Glomerular visceral epithelial cell (primary cell): ENCODE measurements at regions not wholly inside any gene's neighbourhood (a gene's known extent, or its start where the extent isn't known, plus 50 kb on each side); places are given as distances from the start of the nearest gene placed in this dataset.

Source experiments
- DNase-seq: peaks from one replicate; pipeline ENCODE4 v3.0.0-alpha.2; 2016; ENCODE audit errors: extremely low spot score

GRCh38 chr9:86764221-86764624, 183.1 kb downstream of the GAS1 start:
- DNase-seq, result no peak

- no peak for DNase-seq
Measured at GRCh38 chr9:86763791-86764190, 183.5 kb downstream of the GAS1 start.

DNA sequence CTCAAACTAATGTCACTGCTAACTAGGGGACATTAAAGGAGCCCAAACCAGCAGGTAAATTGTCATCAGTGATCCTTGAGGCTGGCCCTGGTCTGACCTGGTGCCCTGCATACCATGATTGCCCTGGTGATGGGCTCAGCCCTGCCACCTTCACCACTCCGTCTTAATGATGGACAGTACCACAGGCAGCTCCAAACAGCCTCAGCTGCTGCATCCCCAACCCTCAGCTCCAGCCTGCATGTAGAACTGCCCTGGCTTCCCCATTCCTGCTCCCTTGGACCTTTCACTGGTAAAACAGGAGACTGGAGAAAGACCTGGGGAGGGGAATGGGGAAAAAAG, 190.0 kb downstream of the GAS1 start:
- no peak for DNase-seq

- no peak for DNase-seq
Measured at GRCh38 chr9:86756576-86757381, 190.5 kb downstream of the GAS1 start.

- no peak for DNase-seq
Measured at GRCh38 chr9:86755561-86755941, 191.8 kb downstream of the GAS1 start.

- DNase-seq, result no peak
Measured at GRCh38 chr9:86754581-86755560, 192.4 kb downstream of the GAS1 start.

- DNase-seq, result no peak
Measured at GRCh38 chr9:86753836-86754235, 193.5 kb downstream of the GAS1 start.

DNA sequence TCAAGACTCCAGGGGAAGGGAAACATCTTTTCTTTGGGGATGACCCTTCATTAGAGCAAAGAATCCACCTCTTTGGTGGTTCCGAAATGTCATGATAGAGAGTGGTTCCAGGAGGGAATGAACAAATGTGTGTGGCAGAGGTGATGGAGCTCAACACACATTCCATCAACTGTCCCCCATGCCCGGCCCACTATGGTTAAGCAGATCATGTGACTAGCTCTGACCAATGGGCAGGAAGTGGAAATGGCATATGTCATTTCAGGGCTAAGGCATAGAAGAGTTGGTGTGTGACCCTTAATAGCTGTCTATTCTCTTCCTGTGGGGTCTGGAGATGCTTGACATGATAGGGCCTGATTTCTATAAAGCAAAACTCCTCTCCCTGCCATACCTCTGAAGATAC, 194.6 kb downstream of the GAS1 start:
- DNase-seq, result no peak

DNA sequence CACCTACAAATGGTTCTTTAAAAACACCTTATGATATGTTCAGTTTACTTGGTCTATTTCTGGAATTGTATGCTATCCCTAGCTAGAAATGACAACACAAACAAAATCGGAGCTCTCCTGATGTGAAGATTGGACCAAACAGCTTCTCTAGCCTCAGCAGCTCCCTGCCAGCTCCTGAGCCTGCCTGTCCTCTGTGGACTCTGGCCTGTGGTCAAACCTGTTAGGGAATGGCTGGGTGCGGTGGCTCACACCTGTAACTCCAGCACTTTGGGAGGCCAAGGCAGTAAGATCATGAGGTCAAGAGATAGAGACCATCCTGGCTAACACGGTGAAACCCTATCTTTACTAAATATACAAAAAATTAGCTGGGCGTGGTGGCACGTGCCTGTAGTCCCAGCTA, 195.3 kb downstream of the GAS1 start:
- no peak for DNase-seq

DNA sequence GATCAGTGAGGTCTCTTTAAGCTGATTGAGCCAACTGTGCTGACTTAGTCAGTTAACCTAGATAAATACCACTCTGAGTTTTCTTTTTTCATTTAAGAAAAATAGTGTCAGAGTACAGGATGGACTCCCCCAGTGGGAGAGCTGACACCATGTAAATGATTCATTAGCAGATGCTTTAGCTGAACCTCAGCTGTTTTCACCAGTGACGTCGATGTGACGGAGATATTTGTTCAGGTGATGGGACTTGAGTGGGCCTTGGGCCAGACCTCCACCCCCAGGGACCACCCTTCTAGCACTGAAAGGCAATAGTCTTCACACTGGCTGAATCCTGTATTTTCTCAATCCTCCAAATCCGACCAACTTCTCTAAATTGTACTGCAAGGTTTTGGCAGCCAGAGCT, 196.1 kb downstream of the GAS1 start:
- no peak for DNase-seq

GRCh38 chr9:86749894-86750255, 197.4 kb downstream of the GAS1 start:
- no peak for DNase-seq

GRCh38 chr9:86749161-86749893, 198.0 kb downstream of the GAS1 start:
- DNase-seq, result no peak

DNA sequence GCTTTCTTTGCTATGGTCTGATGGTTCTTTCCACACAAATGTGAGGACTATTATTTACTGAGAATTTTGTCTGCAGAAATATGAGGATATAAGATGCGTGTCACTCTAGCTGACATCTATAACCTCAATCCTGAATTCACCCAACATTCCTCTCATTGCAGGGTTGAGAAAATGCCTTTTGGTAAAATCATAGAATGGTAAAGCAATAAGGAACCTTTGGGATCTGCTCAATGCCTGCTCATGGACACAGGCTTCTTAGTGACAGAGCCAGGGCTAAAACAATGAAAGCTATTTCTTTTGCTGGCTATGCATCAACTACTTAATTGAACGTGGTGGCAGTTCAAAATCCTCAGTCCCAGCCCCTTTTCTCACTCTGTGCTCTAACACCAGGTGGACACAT, 199.6 kb downstream of the GAS1 start:
- DNase-seq, result no peak

DNA sequence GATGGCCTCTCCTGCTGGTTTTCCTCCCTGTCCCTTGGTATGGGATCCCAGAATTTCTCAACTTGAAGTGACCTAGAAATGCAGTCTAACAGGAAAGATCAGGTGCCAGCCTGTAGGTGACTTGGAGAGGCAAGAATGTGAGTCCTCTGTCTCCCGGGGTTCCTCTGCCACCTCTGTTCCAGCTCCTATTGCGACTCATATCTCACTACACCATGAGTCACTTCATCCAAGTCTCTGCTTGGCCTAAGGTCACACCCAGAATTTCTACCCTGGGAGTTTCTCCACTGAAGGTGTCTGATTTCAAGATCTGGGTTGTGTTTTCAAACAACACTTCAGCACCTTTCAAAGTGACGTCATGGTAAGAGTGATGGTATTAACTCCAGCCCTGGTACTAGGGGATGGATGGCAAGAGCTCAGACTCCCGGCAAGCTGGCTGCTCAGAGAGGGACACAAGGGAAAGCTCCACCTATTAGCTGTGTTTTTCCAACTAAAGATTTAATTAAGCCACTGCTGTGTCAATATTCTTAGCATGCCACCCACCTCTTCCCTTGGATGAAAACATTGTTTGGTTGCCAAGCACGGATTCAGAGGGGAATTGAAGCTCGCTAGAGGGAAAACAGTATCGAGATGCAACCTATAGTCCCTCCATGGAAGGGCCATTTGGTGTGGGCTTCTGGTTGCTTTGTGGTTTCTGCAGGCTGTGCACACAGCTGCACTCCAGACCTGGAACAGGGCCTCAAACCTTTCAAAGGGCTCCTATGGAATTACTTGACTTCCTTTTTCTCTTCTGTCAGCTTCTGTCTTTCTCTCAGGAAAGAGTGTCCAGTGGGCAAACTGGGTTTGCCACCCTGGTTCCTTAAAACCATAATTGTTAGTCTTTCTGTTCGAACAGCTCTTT, 205.7 kb downstream of the GAS1 start:
- DNase-seq, result no peak

DNA sequence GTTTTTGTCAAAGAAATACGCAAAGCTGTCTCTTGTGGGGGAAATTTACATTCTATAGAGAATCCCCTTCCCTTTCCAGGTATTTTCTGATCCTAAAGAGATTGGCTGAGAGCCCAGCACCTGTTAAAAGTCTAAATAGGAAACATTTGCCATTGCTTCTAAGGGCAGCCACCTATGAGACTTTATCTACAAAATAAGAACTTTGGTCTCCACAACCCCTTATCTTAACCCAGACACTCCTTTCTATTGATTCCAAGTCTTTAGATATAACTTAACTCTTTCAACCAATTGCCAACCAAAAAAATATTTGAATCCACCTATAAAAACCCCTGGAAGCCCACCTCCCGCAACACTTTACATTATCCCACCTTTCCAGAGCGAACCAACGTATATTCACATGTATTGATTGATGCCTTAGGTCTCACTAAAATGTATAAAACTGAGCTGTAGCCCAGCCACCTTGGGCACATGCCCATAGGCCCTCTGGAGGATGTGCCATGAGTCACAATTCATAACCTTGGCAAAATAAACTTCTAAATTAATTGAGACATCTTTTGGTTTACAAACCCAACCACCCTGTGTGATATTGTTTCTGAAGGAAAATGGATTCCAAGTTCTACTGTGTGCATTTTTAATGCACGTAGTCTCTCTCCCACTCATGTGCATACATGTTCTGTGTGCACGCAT, 211.4 kb downstream of the GAS1 start:
- DNase-seq, result no peak

DNA sequence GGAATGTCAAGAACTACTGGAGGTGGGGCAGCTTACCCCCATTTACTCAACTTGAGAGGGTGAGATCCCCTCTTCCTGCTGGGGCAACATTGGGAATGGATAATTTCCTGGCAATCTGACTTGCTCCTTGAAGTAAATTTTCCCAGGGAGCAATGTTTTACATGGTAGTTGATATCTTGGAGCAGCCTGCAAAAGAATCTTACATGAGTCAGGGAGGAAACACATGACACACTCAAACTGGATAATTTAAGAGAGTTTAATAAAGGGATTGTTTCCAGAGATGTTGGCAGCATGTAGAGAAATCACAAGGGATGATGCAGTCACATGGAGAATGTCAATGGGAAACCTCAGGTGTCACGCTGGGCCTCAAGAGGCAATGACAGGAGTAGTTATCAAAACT, 212.5 kb downstream of the GAS1 start:
- no peak for DNase-seq

GRCh38 chr9:86733929-86734328, 213.4 kb downstream of the GAS1 start:
- no peak for DNase-seq

GRCh38 chr9:86732514-86733171, 214.7 kb downstream of the GAS1 start:
- DNase-seq, result peak; percentile 14

- DNase-seq, result no peak
Measured at GRCh38 chr9:86731511-86732063, 215.7 kb downstream of the GAS1 start.
